ENCODE measurements at regions not wholly inside any gene's neighbourhood (a gene's known extent, or its start where the extent isn't known, plus 50 kb on each side); places are given as distances from the start of the nearest gene placed in this dataset.
"Not testable (repeated sequence)": the region's sequence is repeated elsewhere in the genome, so short reads cannot be mapped to it uniquely, and the experiment has no call there.

DNA sequence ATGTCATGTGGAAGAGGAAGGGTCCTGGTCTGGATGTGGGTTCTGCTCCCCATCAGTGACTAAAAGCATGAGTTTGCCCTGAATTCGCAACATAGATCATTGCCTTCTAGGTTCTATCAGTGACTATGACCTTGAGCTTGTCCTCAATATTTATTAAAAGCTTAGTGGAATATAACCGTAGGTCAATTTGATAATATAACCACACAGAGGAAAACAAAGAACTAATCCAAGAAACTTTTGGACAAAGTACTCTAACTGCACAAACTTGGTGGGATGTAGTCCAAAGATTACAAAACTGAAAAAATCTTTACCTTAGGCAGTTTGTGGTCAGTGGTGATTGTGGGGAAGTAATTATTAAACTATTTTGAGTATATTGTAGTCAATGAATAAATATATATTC lies 152.9 kb downstream of the CYP26A1 start:
- H3K9me3 ChIP-seq: no peaks in the 10 kb centered on the region
- H3K27ac ChIP-seq: no peak overlapping the region
- H3K4me1 ChIP-seq: no peaks in the 10 kb centered on the region
- no peaks in the 10 kb centered on the region for H3K36me3 ChIP-seq
- intact Hi-C loops (cut with DNase I; ENCODE audit: low total_unique reads): no loop called here
- no peak for DNase-seq
- no peak overlapping the region for H3K4me3 ChIP-seq
- TF ChIP-seq POLR2A (IDR thresholded peaks at IDR 0.05) (no peak), POLR2AphosphoS5 (IDR thresholded peaks at IDR 0.05) (no peak), CTCF (IDR thresholded peaks at IDR 0.05) (no peak), EP300 (IDR thresholded peaks at IDR 0.05) (no peak)
- WGBS, 5 donors: 29 to 57% (median 36%) methylated on average over 2 of the region's 2 CpGs
- H3K27me3 ChIP-seq: peaks cover 0 to 4% (median 0%) of the 10 kb centered on the region in 3 donors

- intact Hi-C loops (cut with DNase I; ENCODE audit: low total_unique reads); H3K27me3 ChIP-seq; DNase-seq; H3K9me3 ChIP-seq; H3K27ac ChIP-seq; H3K36me3 ChIP-seq; H3K4me1 ChIP-seq; H3K4me3 ChIP-seq: not testable (repeated sequence)
- 90 to 100% (median 93%) methylated on average over 3 to 7 of the region's 7 CpGs for WGBS, 5 donors
These were observed 156.9 kb downstream of the CYP26A1 start for GRCh38 chr10:93230596-93230995.

DNA sequence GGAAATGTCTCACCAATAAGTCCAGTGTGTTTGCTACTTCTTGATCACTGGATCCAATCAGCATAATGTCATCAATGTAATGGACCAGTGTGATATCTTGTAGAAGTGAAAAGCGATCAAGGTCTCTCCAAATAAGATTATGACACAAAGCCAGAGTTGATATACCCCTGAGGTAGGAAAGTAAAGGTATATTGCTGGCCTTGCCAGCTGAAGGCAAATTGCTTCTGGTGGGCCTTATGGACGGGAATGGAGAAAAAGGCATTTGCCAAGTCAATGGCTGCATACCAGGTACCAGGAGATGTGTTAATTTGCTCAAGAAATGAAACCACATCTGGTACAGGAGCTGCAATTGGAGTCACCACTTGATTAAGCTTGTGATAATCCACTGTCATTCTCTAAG lies 158.5 kb downstream of the CYP26A1 start:
- intact Hi-C loops (cut with DNase I; ENCODE audit: low total_unique reads); H3K27me3 ChIP-seq: not testable (repeated sequence)

DNA sequence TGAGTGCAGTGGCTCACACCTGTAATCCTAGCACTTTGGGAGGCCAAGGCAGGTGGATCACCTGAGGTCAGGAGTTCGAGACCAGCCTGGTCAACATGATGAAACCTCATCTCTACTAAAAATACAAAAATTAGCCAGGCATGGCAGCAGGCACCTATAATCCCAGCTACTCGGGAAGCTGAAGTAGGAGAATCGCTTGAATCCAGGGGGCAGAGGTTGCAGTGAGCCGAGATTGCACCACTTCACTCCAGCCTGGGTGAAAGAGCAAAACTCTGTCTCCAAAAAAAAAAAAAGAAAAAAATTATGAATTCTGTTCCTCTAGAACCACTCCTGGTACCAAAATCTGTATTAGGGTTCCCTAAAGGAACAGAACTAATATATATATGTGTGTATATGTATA lies 161.2 kb downstream of the CYP26A1 start:
- DNase-seq; H3K4me3 ChIP-seq; intact Hi-C loops (cut with DNase I; ENCODE audit: low total_unique reads); H3K36me3 ChIP-seq; H3K9me3 ChIP-seq; H3K27me3 ChIP-seq; H3K27ac ChIP-seq: not testable (repeated sequence)
- 82 to 95% (median 89%) methylated on average over 4 of the region's 4 CpGs for WGBS, 5 donors
- H3K4me1 ChIP-seq: peaks cover 0 to 10% (median 0%) of the 10 kb centered on the region in 4 donors

More for the DNA sequence above, 158.5 kb downstream of the CYP26A1 start:
- WGBS, 5 donors: 50 to 92% (median 89%) methylated on average over 2 of the region's 2 CpGs
- H3K4me1 ChIP-seq, H3K4me3 ChIP-seq, H3K36me3 ChIP-seq, DNase-seq, H3K27ac ChIP-seq, H3K9me3 ChIP-seq: not testable (repeated sequence)

DNA sequence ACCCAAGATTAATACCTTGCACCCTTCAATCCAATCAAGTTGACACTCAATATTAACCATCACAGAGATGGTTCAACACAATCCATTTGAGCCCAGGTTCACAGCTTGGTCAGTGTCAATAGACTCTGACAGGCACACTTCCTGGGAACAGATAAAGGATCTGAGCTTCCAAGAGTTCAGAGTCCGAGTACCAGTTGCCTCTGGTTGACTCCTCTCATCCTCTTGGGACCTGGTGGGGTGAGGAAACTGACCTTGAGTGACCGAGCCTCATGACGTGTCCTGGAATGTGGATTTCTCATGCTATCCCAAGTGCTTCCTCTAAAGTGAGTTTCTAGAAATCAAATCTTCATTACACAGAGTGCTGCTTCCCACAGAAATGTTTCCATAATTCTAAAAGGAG lies 162.0 kb downstream of the CYP26A1 start:
- intact Hi-C loops (cut with DNase I; ENCODE audit: low total_unique reads): no loop called here
- Histone ChIP-seq H3K4me3 (no peak overlapping the region), H3K36me3 (no peaks in the 10 kb centered on the region), H3K27ac (no peak overlapping the region), H3K4me1 (peaks cover 0 to 10% (median 0%) of the 10 kb centered on the region in 4 donors), H3K27me3 (no peaks in the 10 kb centered on the region), H3K9me3 (no peaks in the 10 kb centered on the region)
- TF ChIP-seq CTCF (IDR thresholded peaks at IDR 0.05): no peak
- no peak for TF ChIP-seq POLR2A (IDR thresholded peaks at IDR 0.05)
- TF ChIP-seq POLR2AphosphoS5 (IDR thresholded peaks at IDR 0.05): no peak
- no peak for TF ChIP-seq EP300 (IDR thresholded peaks at IDR 0.05)
- 59 to 76% (median 72%) methylated on average over 3 of the region's 3 CpGs for WGBS, 5 donors
- DNase-seq: peak in 1 of 2 donors; percentile 16

DNA sequence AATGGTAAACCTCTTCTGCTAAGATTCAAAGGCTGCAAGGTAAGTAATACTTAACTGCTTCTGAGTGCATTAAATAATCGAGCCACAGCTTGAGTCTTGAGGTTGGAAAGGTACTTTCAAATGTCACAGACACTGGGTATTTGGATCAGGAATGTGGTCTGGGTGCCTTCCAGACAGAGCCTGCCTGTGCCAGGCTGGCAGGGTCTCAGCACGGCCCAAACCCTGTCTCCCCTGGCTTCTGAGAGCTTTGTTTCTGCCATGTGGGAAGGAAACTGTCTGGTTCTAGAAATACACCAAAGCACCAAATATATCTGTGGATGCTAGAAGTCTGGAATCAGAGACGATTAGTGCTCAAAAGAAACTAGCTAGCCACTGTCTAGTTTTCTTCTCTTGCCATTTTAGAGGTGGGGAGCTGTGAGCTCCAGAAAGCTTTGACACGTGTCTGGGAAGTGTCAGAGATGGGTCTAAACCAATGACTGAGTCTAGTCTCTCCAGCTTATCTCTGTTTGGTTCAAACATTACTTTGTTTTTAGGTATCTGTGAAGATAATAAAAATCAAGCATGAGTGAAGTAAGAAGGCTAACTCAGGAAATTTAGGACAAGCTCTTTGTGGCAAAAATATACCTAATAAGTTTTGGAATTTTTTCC lies 162.8 kb downstream of the CYP26A1 start:
- no peak for DNase-seq
- 41 to 67% (median 45%) methylated on average over 4 of the region's 4 CpGs for WGBS, 5 donors
- H3K27me3 ChIP-seq: no peaks in the 10 kb centered on the region
- H3K9me3 ChIP-seq: no peaks in the 10 kb centered on the region
- peaks cover 0 to 10% (median 0%) of the 10 kb centered on the region in 4 donors for H3K4me1 ChIP-seq
- intact Hi-C loops (cut with DNase I; ENCODE audit: low total_unique reads): no loop called here
- TF ChIP-seq POLR2AphosphoS5 (IDR thresholded peaks at IDR 0.05) (no peak), EP300 (IDR thresholded peaks at IDR 0.05) (no peak), CTCF (IDR thresholded peaks at IDR 0.05) (no peak), POLR2A (IDR thresholded peaks at IDR 0.05) (no peak)
- no peak overlapping the region for H3K27ac ChIP-seq
- no peak overlapping the region for H3K4me3 ChIP-seq
- H3K36me3 ChIP-seq: no peaks in the 10 kb centered on the region
